Islet precursor cell (in vitro differentiated cells): ENCODE measurements at regions not wholly inside any gene's neighbourhood (a gene's known extent, or its start where the extent isn't known, plus 50 kb on each side); places are given as distances from the start of the nearest gene placed in this dataset.
"Not testable (repeated sequence)": the region's sequence is repeated elsewhere in the genome, so short reads cannot be mapped to it uniquely, and the experiment has no call there.

ENCODE experiments used
- DNase-seq: peaks from one replicate; pipeline ENCODE4 v3.0.0-alpha.2; 2018

GRCh38 chr1:60639287-60639686, 443.1 kb upstream of the NFIA start:
- no peak for DNase-seq

- DNase-seq, result no peak
These were observed 444.7 kb upstream of the NFIA start for GRCh38 chr1:60637651-60638050.

- DNase-seq, result no peak
These were observed 445.4 kb upstream of the NFIA start for GRCh38 chr1:60636946-60637345.

GRCh38 chr1:60634106-60634505, 448.3 kb upstream of the NFIA start:
- no peak for DNase-seq

GRCh38 chr1:60622486-60622885, 459.9 kb upstream of the NFIA start:
- DNase-seq, result no peak

GRCh38 chr1:60621368-60621851, 461.0 kb upstream of the NFIA start:
- DNase-seq, result no peak

- DNase-seq, result no peak
These were observed 462.3 kb upstream of the NFIA start for GRCh38 chr1:60620087-60620486.

- DNase-seq, result no peak
These were observed 462.8 kb upstream of the NFIA start for GRCh38 chr1:60619581-60619980.

GRCh38 chr1:60615666-60616065, 466.7 kb upstream of the NFIA start:
- DNase-seq, result no peak

- no peak for DNase-seq
These were observed 469.6 kb upstream of the NFIA start for GRCh38 chr1:60612790-60613189.

GRCh38 chr1:60606921-60607320, 475.4 kb upstream of the NFIA start:
- DNase-seq, result not testable (repeated sequence)

GRCh38 chr1:60600532-60600931, 481.8 kb upstream of the NFIA start:
- no peak for DNase-seq

GRCh38 chr1:60599574-60599973, 482.8 kb upstream of the NFIA start:
- no peak for DNase-seq

- no peak for DNase-seq
These were observed 484.1 kb upstream of the NFIA start for GRCh38 chr1:60598041-60598910.

- DNase-seq, result no peak
These were observed 485.3 kb upstream of the NFIA start for GRCh38 chr1:60596791-60597750.

- no peak for DNase-seq
These were observed 490.8 kb upstream of the NFIA start for GRCh38 chr1:60591583-60591982.

- DNase-seq, result no peak
These were observed 492.4 kb upstream of the NFIA start for GRCh38 chr1:60589916-60590315.

GRCh38 chr1:60589046-60589748, 493.2 kb upstream of the NFIA start:
- DNase-seq, result no peak

GRCh38 chr1:60584371-60584770, 498.0 kb upstream of the NFIA start:
- DNase-seq, result no peak

GRCh38 chr1:60583696-60584095, 498.7 kb upstream of the NFIA start:
- DNase-seq, result no peak

GRCh38 chr1:60581455-60582220, 500.7 kb upstream of the NFIA start:
- no peak for DNase-seq

- DNase-seq, result no peak
These were observed 503.5 kb upstream of the C1orf87 start for GRCh38 chr1:60577029-60577428.
